ENCODE measurements at regions not wholly inside any gene's neighbourhood (a gene's known extent, or its start where the extent isn't known, plus 50 kb on each side); places are given as distances from the start of the nearest gene placed in this dataset.
"Not testable (repeated sequence)": the region's sequence is repeated elsewhere in the genome, so short reads cannot be mapped to it uniquely, and the experiment has no call there.

DNA sequence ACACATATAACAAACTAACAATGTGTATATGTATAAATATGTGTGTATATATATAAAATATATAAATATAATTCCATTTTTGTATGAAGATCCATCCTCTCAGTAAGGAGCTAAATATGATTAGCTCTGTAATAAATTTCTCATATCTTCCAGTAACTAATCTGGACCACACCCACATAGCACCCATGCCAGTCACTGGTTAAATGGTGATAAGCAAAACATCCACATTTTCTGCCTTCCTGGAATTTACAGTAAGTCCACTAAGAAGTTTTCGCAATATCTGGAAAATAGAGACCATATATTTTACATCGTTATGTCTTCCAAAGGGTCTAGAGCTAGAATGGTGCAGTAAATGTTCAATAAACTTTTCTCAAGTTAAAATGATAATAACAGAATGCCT lies 151.5 kb upstream of the STMND1 start:
- DNase-seq: no peak

DNA sequence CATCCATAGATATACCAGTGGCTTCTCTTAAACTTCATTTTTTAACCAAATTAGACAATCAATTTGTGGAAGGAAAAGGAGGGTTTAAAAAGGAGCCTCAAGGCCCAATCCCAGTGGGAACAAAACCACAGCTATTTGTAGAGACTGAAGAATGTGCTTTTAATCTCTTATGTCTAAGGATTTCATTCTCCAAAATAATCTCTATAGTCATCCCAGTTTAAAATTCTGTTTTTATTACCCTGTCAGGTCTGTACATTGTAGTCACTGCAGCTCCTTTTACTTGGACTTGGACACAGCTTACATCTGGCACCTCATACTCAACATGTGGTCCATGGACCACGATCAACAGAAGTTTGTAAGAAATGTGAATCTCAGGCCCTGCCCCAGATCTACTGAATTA lies 152.1 kb upstream of the STMND1 start:
- DNase-seq: no peak

DNA sequence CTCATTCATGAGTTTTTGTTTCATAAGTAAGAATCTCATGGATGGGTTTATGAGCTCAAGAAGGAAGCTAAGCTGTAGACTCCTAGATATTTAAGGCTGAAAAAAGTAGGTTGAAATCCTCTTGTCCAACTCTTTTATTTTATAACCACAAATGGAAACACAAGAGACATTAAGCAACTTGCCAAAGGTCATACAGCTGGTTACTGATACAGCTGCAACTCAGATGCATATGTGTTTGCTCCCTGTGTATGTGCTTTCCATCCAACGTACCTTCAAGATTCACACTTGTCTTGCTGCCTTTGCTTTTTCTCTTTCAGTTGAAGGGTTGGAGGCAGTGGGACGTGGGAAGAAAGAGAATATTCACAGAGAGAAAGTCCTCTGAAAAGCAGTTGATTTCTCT lies 153.5 kb upstream of the STMND1 start:
- no peak for DNase-seq

DNA sequence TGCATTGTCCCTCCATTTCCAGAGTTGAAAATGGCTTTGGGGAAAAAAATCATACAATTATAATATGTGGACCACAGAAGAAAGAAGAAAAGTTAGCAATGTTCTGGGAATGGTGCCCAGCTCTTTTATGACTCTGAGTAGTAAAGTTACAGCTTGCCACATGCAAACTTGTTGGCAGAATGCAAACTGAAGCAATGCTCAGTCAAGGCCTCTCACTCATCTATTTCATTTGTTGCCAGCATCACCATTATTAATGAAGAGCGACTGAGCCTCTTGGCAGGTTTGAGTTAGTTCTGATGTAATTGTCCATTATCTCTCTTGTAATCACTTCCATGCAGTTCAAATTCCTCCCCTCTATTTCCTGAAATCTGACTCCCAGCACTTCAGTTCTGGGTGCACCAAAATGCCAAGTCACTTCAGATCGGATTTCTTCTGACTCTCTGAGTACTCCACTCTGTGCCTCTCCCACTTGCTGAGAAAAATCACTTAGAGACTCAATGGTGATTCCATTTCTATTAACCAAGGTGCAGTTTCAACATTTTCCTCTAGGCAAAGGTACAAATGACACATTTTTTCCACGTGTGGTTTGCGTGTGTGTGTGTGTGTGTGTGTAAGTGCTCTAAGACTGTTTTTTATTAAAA lies 154.4 kb upstream of the STMND1 start:
- peak in 1 of 51 donors; percentile 6 for DNase-seq

DNA sequence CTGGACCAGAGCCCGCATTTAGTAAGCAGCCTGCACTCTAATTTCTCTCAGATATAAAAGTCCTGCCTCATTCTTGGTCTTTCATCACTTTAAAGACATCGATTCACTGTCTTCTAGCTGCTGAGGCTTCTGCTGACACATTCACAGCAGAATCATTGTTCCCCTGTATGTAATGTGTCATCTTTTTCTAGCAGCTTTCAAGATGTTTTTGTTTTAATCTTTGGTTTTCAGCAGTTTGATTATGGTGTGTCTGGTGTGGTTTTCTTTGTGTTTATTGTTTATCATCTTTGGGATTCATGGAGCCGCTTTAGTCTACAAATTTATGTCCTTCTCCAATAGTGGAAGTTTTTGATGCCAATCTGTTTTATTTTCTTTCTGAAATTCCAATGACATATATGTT lies 157.3 kb upstream of the STMND1 start:
- DNase-seq: no peak

DNA sequence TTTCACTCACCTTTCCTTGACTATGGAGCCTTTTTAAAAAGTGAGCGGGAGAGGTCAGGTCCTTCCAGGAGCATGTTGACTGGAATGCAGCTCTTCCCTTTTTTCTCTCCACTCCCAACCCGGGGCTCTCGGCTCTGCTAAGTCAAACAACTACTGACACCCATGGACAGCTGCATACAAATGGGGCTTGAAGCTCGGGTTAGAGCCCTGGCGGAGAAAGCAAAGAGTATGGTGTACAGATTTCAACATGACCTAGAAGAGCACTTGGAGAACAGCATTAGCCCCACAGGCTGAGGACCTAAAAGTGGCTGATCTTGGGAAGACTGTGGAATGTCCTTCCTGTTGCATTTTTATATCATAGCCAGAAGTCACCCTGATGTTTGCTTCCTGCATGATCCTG lies 162.0 kb upstream of the STMND1 start:
- DNase-seq: no peak

DNA sequence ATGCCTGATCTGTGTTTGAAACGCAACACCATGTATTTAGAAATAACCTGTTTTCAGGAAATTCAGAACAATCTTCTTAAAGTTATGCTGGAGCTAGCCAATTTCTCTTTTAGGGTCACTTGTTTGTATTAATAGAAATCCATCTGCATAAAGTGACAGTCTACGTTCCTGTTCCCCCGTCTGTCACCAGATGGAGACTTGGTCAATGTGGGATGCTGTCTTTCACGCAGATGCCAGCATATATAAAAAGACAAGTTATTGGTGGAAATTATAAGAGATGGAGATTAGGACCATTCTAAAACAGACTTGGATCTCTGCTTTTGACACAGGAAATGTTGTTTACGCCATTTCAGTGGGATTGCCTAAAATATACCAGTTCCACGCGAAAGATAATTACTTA lies 162.5 kb upstream of the STMND1 start:
- no peak for DNase-seq

DNA sequence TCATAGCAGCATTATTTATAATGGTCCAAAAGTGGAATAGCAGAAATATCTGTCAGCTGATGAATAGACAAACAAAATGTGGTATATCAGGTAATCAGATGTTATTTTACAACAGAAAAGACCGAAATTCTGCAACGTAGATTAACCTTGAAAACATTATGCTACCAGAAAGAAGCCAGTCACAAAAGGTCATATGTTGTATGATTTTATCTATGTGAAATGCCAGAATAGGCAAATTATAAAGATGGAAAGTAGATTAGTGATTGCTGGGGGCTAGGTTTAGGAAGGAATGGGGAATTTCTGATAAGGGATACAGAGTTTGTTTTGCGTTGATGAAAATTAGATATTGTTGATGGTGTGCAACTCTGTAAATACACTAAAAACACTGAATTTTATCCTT lies 165.0 kb upstream of the STMND1 start:
- no peak for DNase-seq

DNA sequence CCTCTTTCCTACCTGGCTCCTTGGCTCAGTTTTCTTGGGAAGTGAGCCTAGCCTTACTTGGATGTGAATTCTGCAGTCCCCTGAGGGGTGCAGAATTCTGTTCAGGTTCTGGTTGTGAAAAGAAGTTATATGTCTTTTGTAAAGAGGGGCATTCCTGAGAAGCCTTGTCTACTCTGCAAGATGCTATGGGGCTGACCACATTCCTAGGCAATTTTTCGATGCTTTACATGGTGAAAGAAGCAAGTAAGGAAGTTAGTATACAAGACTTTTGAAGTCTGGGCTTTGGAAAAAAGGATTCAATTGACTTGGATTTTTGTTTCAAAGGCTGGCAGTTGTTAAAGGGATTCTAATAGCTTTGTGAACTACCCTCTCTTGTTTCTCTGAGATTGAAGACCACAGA lies 167.9 kb upstream of the STMND1 start:
- DNase-seq: no peak

DNA sequence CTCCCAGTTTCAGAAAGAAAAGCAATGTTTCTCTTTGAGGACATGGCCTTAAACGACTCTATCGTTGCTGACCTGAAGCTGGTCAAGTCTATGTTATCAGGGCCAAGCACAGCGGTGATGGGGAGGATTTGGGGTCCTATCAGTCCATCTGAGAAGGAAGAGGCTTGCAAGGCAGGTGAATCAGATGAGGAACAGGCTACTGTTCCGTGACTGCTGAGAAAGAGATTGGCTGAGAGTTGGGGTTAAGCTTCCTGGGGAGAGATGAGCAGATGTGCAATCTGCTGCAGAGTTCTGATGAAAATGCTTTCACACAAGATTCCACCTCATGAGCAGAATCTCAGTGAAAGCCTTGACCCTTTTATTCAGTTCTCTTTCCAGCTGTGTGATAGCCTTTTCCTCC lies 168.3 kb upstream of the STMND1 start:
- DNase-seq: no peak

DNA sequence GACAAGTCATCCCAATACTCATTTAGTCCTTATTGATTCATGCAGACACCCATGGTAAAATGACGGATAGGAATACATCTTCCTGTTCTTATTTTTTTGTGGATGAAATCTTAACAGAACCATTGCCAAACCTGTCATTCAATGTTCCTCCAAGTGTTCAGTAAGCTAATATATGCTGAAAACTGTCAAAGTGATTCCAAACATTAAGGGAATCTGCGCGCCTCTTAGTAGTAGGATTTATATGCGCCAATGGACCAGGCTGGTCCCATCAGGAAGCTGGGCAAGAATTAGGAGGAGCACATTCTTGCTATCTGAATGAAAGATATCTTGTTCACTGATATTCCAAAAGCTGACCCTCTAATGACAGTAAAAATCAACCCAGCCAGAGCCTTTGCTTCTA lies 168.9 kb upstream of the STMND1 start:
- no peak for DNase-seq

DNA sequence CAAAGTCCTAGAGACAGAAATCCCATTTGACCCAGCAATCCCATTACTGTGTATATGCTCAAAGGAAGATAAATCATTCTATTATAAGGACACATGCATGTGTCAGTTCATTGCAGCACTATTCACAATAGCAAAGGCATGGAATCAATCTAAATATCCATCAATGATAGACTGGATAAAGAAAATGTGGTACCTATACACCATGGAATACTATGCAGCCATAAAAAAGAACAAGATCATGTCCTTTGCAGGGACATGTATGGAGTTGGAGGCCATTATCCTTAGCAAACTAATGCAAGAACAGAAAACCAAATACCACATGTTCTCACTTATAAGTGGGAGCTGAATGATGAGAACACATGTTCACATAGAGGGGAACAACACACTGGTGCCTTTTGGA lies 169.8 kb upstream of the ATXN1 start:
- DNase-seq: not testable (repeated sequence)

DNA sequence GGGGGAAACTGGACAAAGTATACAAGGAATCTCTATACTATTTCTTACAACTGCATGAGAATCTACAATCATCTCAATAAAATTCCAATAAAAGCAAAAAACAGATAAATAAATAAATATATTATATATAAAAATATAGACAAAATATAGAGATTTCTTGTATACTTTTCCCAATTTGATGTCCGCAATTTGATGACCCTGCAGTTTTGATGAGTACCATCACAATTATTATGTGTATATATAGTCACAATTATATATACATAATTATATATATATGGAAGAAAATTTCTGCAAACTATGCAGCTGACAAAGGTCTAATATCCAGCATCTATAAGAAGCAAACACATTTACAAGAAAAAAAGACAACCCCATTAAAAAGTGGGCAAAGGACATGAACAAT lies 169.2 kb upstream of the ATXN1 start:
- no peak for DNase-seq

DNA sequence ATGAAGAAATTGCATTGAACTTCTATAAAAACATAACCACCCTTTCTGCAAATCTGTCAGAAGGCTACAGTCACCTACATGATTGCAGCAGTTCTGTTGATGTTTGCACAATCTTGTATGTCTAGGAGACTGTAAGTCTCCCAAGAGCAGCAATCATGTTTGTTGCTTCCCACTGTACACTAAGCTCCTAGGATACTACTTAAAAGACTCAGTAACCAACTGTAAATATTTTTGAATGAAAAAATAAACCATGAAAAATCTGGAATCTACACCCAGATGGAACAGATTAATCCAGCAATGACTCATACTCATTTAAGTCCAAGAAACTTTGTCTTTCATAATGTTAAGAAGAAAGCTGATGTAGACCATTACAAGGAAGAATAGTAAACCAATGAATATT lies 168.5 kb upstream of the ATXN1 start:
- DNase-seq: no peak

DNA sequence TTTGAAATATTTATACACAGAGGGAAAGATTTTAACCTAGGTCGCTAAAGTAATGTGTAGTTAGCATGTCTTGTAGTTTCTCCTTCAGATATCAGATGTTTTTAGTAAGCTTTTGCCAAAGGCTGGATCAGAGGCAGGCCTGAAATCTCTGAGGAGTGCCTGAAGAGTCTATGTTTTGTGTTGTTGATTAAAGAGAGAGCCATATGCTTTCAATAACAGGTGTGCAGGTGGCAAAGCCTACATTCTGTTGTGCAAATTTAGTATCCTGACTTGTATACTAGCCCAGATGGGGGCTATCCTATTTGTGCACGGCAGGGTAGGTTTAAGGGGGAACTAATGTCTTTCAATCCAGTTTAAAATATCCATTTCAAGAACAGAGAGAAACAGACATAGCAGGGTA lies 167.1 kb upstream of the ATXN1 start:
- DNase-seq: no peak

DNA sequence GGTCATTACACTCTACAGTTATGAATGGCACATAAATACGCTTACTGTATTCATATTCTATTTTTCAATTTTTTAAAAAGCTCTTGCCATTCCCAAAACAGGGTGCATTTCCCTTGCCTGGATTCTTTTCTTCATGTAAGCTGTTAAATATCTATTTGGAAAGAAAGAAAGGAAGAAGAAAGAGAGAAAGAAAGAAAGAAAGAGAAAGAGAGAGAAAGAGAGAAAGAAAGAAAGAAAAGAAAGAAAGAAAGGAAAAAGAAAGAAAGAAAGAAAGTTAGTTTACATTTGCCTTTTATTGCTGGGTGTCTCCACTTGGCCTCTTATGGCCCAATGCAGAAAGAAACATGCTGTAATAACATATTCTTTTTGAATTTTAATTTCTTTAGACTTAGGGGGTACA lies 165.9 kb upstream of the ATXN1 start:
- DNase-seq: no peak

DNA sequence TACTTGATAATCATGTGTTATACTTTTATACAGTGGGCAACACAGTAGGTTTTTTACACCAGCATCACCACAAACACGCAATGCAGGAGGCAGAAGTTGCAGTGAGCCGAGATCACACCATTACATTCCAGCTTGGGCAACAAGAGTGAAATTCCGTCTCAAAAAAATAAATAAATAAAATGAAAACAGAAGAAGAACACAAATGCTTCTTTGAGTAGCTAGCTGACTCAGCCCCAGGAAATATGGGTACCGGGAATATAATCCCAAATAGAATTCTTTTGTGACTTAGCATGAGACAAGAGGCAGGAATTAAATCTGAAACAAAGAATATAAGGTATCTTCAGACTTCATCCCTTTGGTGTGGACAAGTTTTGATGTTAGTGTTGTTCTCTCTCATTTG lies 164.2 kb upstream of the ATXN1 start:
- no peak for DNase-seq

DNA sequence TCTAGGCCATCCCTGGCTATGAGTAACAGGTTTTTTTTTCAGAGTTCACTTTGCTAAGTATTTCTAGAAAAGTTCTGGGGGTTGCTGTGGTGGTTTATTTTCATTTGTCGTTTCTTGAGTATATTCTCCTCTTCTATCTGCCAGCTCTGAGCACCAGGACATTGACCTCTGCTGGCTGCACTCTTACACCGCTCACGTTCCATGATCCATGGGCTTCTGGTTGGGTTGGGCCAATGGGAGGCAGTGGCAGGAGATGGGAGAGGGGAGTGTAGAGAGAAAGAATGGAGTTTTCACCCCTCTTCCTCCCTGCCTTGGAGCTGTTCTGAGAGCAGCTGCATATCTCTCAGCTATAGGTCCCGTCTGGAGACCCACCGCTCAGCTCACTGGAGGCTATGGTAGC lies 161.0 kb upstream of the ATXN1 start:
- no peak for DNase-seq

DNA sequence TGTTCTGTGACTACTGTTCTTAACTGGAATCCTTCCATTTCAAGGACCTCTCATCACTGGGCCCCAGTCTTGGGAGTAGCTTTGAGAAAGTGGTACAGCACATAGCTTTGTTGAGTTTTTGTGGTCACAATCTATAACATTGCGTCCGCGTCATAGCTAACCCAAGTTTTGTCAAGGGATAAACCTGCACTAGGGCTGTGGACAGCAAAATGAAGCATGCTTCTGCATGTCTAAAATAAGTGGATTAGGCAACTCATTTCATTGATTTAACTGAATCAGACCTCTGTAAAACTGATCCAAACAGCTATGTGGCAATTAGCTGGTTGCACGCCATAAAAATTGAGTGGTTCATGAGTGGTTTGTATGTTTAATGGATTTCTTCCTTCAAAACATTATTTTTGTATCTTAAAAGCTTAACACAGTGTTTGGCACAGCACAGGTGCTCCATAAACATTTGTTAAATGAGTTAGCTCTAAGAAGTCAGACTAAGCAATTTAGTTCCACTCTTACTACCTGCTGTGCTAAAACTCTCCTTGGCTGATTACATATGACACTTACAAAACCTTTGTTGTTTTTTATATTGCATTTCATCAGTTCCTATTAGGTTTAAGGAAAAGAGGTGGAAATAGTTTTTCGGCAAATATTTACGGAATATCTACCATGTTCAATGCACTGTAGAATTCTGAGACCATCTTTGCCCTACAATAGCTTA lies 160.3 kb upstream of the ATXN1 start:
- no peak for DNase-seq

DNA sequence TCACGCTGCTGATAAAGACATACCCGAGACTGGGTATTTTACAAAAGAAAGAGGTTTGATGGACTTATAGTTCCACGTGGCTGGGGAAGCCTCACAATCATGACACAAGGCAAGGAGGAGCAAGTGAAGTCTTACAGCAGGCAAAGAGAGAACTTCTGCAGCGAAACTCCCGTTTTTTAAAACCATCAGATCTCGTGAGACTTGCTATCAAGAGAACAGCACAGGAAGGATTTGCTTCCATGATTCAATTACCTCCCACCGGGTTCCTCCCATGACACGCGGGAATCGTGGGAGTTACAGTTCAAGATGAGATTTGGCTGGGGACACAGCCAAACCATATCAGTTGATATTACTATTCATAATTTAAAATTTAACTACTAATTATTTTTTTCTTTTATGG lies 157.3 kb upstream of the ATXN1 start:
- DNase-seq: no peak

DNA sequence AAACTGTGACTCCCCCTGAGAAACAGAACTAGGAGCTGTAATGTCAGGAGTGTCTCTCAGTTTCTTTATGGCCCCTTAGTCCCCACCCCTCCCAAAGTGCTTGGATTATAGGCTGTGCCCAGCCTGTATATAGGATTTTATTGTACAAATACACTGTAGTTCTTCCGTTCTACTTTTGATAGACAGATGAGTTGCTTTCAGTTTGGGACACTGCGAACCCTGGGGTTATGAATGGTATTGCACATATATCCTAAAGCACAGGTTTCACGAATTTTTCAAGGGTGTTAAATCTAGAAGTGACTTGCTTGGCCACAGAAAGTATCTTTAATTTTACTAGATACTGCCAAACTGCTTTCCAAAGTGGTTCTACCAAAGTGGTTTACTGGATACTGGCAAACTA lies 152.9 kb upstream of the ATXN1 start:
- no peak for DNase-seq

DNA sequence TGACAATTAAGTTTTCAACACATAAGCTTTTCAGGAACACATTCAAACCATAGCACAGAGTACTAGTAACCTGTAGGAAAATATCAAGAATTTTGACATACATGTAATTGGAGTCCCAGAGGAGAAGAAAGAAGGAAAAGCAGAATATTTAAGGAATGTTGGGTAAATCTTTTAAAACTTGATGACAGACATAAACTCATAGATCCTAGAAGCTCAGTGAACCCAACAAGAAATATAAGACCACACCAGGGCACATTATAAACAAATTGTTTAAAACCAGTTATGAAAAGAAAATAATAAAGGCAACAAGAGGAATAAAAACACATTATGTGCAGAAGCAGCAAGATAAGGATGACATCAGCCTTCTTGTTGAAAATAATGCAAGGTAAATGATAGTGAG lies 151.5 kb upstream of the ATXN1 start:
- no peak for DNase-seq

DNA sequence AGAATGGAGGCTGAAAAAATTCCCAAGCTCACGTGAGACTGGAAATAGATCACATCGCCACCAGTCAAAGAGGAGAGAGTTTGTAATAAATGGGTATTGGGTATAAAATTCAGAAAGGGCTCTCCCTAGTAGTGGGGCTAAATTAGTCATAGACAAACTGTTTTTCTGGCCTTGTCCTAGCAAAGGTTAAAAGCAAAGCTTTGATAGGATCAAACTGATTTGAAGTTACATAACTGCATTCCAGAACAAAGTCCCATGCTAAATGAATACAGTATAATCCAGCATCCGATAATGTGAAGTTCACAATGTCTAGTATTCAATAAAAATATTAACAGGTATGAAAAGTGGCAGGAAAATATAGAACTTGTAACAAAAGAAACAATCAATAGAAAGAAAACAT lies 149.8 kb upstream of the ATXN1 start:
- no peak for DNase-seq
